SK-N-SH (cell line): ENCODE measurements at regions not wholly inside any gene's neighbourhood (a gene's known extent, or its start where the extent isn't known, plus 50 kb on each side); places are given as distances from the start of the nearest gene placed in this dataset.

ENCODE experiments used
- CTCF ChIA-PET: fragments of 300-600, 350-600 bp; formaldehyde crosslinking; extraction: SDS; loops from one replicate; lab custom pipeline; 2021; lab: Yijun Ruan, JAX
- POLR2A ChIA-PET: fragments of 350-600 bp; sonication (Branson Sonifier 250); formaldehyde crosslinking; extraction: SDS; loops from one replicate; lab custom pipeline; 2020; ENCODE audit warnings: antibody characterized with exemption, inconsistent platforms; lab: Yijun Ruan, JAX
- DNase-seq: peaks from one replicate; pipeline ENCODE4 v3.0.0; 2012
- H2AFZ ChIP-seq: fragments of 200-600 bp; sonication (generic); 2 replicates; pipeline ENCODE4 v1.8.1; 2016; ENCODE audit warnings: antibody characterized with exemption, mild to moderate bottlenecking, low read depth
- H3F3A ChIP-seq: fragments of 200-600 bp; sonication (generic); replicated peaks from 2 replicates; pipeline ENCODE3; 2016; ENCODE audit warnings: antibody characterized with exemption, mild to moderate bottlenecking; ENCODE audit not compliant: insufficient read depth
- H3K27ac ChIP-seq, 2 experiments: fragments of 200-500 bp in 1 of 2; fragments of 200-600 bp in 1 of 2; sonication (Bioruptor generic) in 1 of 2; sonication (generic), shearing (Covaris generic) in 1 of 2; 2 replicates each; pipeline versions ENCODE4 v1.5.1 to v1.6.1; 2014 to 2016; ENCODE audit warnings: low read depth in 2 of 2, inconsistent platforms in 1 of 2, low read length in 1 of 2, mild to moderate bottlenecking in 1 of 2, mixed read lengths in 1 of 2
- H3K27me3 ChIP-seq: fragments of 200-600 bp; sonication (generic), shearing (Covaris generic); 2 replicates; pipeline ENCODE4 v1.6.1; 2016; ENCODE audit warnings: mixed run types; ENCODE audit not compliant: insufficient read depth
- H3K36me3 ChIP-seq, 2 experiments: fragments of 200-500 bp in 1 of 2; fragments of 200-600 bp in 1 of 2; sonication (Bioruptor generic) in 1 of 2; sonication (generic) in 1 of 2; replicated peaks in 1 of 2; 2 replicates each; pipeline versions ENCODE3 to v1.5.1; 2014 to 2016; ENCODE audit warnings: low read length in 1 of 2, mild to moderate bottlenecking in 1 of 2; ENCODE audit not compliant: insufficient read depth in 2 of 2, control insufficient read depth in 1 of 2
- H3K4me1 ChIP-seq, 2 experiments: fragments of 200-500 bp in 1 of 2; fragments of 200-600 bp in 1 of 2; sonication (Bioruptor generic) in 1 of 2; sonication (generic), shearing (Covaris generic) in 1 of 2; 2 replicates each; pipeline versions ENCODE4 v1.5.1 to v1.6.1; 2014 to 2016; ENCODE audit warnings: low read depth in 1 of 2, low read length in 1 of 2, mixed run types in 1 of 2; ENCODE audit not compliant: insufficient read depth in 2 of 2, control insufficient read depth in 1 of 2
- H3K4me2 ChIP-seq: fragments of 200-600 bp; sonication (generic), shearing (Covaris generic); 2 replicates; pipeline ENCODE4 v1.6.1; 2017; ENCODE audit warnings: mixed run types
- H3K4me3 ChIP-seq, 2 experiments: fragments of 200-500 bp in 1 of 2; fragments of 200-600 bp in 1 of 2; sonication (Bioruptor generic) in 1 of 2; sonication (generic), shearing (Covaris generic) in 1 of 2; 2 replicates each; pipeline versions ENCODE4 v1.5.1 to v1.8.1; 2014 to 2016; ENCODE audit warnings: low read depth in 2 of 2, inconsistent platforms in 1 of 2, low read length in 1 of 2, mild to moderate bottlenecking in 1 of 2, mixed read lengths in 1 of 2, moderate library complexity in 1 of 2
- H3K79me2 ChIP-seq: fragments of 200-600 bp; sonication (generic); 2 replicates; pipeline ENCODE4 v1.8.1; 2017; ENCODE audit warnings: mild to moderate bottlenecking; ENCODE audit not compliant: insufficient read depth
- H3K9ac ChIP-seq: fragments of 200-600 bp; sonication (generic); 2 replicates; pipeline ENCODE4 v1.6.1; 2017; ENCODE audit warnings: mixed run types
- H3K9me2 ChIP-seq: fragments of 200-600 bp; sonication (generic); 2 replicates; pipeline ENCODE4 v1.6.1; 2017; ENCODE audit warnings: mixed run types
- H3K9me3 ChIP-seq: fragments of 200-600 bp; sonication (generic); 2 replicates; pipeline ENCODE4 v1.6.1; 2017; ENCODE audit warnings: mixed run types, mild to moderate bottlenecking, moderate library complexity
- H4K20me1 ChIP-seq: fragments of 200-600 bp; sonication (generic); 2 replicates; pipeline ENCODE4 v1.6.1; 2017; ENCODE audit warnings: mild to moderate bottlenecking, mixed run types; ENCODE audit not compliant: insufficient read depth
- ELF1 ChIP-seq: IDR thresholded peaks from 2 replicates; pipeline ENCODE4 v1.4.0; 2012
- EP300 ChIP-seq, 2 experiments: IDR thresholded peaks; 2 replicates each; pipeline versions ENCODE4 v1.4.0 to v1.6.1; 2012; ENCODE audit warnings: borderline replicate concordance in 1 of 2, low read depth in 1 of 2, low read length in 1 of 2
- EZH2phosphoT487 ChIP-seq: fragments of 200-600 bp; sonication (generic); IDR thresholded peaks from 2 replicates; pipeline ENCODE4 v1.6.1; 2017; ENCODE audit warnings: low read depth, mixed run types, mild to moderate bottlenecking, antibody characterized with exemption, moderate library complexity, borderline replicate concordance
- FOXJ3 ChIP-seq: sonication (generic); formaldehyde crosslinking; IDR thresholded peaks from 2 replicates; pipeline ENCODE4 v1.5.1; 2020; ENCODE audit warnings: mild to moderate bottlenecking, missing genetic modification reagents
- GATA2 ChIP-seq: sonication (generic); formaldehyde crosslinking; IDR thresholded peaks from 2 replicates; pipeline ENCODE4 v1.5.0; 2020; ENCODE audit warnings: mild to moderate bottlenecking, missing genetic modification reagents
- MEF2A ChIP-seq: IDR thresholded peaks from 2 replicates; pipeline ENCODE4 v1.4.0; 2012; ENCODE audit warnings: low read depth, borderline replicate concordance
- MXI1 ChIP-seq: IDR thresholded peaks from 2 replicates; pipeline ENCODE4 v1.6.1; 2012; ENCODE audit warnings: mild to moderate bottlenecking, low read depth, low read length, improper control_type of control experiment
- NRF1 ChIP-seq: IDR thresholded peaks from 2 replicates; pipeline ENCODE4 v1.6.1; 2012; ENCODE audit warnings: low read depth, mild to moderate bottlenecking, low read length
- POLR2AphosphoS5 ChIP-seq: IDR thresholded peaks from 2 replicates; pipeline ENCODE4 v1.6.1; 2012; ENCODE audit warnings: low read depth, low read length
- RCOR1 ChIP-seq: fragments of 150-350 bp; IDR thresholded peaks from 2 replicates; pipeline ENCODE4 v1.6.1; 2017; ENCODE audit warnings: antibody characterized with exemption, low read length
- TCF12 ChIP-seq: IDR thresholded peaks from 2 replicates; pipeline ENCODE4 v1.4.0; 2012
- YY1 ChIP-seq: IDR thresholded peaks from 2 replicates; pipeline ENCODE4 v1.4.0; 2012; ENCODE audit warnings: low read depth, mild to moderate bottlenecking
- WGBS: methylation state at CpG from one replicate; pipeline ENCODE4 v1.1.6; 2017; ENCODE audit warnings: low lambda C conversion rate; 5-methylcytosine and 5-hydroxymethylcytosine counted together
- TF ChIP-seq, protein P1 (sequence below): IDR thresholded peaks from 2 replicates; pipeline ENCODE4 v1.6.1; 2012; ENCODE audit warnings: mild to moderate bottlenecking, low read depth, low read length, moderate library complexity
- TF ChIP-seq, protein P2 (sequence below): IDR thresholded peaks from 2 replicates; pipeline ENCODE4; 2012
- TF ChIP-seq, protein P3 (sequence below): fragments of 150-350 bp; IDR thresholded peaks from 2 replicates; pipeline ENCODE4 v1.6.1; 2016; ENCODE audit warnings: mild to moderate bottlenecking, low read depth, low read length

DNA sequence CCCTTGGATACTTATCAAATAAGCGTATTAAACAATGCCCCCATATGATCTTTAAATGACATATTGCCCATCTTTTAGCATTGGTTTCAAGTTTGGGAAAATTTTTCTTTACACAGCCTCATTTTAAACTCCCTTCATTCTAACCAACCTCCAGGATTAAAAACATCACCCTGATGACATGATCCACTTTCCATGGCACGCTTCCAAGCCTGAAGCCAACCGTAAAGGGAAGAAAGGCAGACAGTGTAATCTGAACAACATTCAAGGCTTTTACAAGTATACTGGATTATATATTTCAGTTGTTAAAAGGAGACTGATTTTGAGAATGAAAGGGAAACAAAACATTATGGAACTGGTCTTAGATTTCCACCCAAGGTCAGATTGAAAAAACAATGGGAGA is 1721.9 kb downstream of the OLFM4 start:
- H3K79me2 ChIP-seq, result no peaks in the 10 kb centered on the region
- ChIA-PET CTCF (no interaction called here), POLR2A (no interaction called here)
- no peaks in the 10 kb centered on the region for H3K9me2 ChIP-seq
- no peaks in the 10 kb centered on the region for H4K20me1 ChIP-seq
- H3K27ac ChIP-seq, result no peak overlapping the region
- 14% methylated on average over 3 of the region's 3 CpGs for WGBS
- no peaks in the 10 kb centered on the region for H3K4me1 ChIP-seq
- H2AFZ ChIP-seq, result no peak overlapping the region
- no peaks in the 10 kb centered on the region for H3K9me3 ChIP-seq
- no peak for TF ChIP-seq FOXJ3 (CRISPR knock-in tag)
- TF ChIP-seq NRF1, result no peak
- no peak for TF ChIP-seq GATA2
- no peak for TF ChIP-seq EP300 (IDR thresholded peaks at IDR 0.05; ENCODE audit: borderline replicate concordance in 1 of 2, low read depth in 1 of 2, low read length in 1 of 2)
- no peak for TF ChIP-seq MXI1
- TF ChIP-seq, protein P1, sequence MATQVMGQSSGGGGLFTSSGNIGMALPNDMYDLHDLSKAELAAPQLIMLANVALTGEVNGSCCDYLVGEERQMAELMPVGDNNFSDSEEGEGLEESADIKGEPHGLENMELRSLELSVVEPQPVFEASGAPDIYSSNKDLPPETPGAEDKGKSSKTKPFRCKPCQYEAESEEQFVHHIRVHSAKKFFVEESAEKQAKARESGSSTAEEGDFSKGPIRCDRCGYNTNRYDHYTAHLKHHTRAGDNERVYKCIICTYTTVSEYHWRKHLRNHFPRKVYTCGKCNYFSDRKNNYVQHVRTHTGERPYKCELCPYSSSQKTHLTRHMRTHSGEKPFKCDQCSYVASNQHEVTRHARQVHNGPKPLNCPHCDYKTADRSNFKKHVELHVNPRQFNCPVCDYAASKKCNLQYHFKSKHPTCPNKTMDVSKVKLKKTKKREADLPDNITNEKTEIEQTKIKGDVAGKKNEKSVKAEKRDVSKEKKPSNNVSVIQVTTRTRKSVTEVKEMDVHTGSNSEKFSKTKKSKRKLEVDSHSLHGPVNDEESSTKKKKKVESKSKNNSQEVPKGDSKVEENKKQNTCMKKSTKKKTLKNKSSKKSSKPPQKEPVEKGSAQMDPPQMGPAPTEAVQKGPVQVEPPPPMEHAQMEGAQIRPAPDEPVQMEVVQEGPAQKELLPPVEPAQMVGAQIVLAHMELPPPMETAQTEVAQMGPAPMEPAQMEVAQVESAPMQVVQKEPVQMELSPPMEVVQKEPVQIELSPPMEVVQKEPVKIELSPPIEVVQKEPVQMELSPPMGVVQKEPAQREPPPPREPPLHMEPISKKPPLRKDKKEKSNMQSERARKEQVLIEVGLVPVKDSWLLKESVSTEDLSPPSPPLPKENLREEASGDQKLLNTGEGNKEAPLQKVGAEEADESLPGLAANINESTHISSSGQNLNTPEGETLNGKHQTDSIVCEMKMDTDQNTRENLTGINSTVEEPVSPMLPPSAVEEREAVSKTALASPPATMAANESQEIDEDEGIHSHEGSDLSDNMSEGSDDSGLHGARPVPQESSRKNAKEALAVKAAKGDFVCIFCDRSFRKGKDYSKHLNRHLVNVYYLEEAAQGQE, result no peak
- TF ChIP-seq YY1, result no peak
- TF ChIP-seq MEF2A, result no peak
- no peak for TF ChIP-seq EZH2phosphoT487
- TF ChIP-seq RCOR1, result no peak
- no peak for TF ChIP-seq ELF1
- no peak for TF ChIP-seq POLR2AphosphoS5
- TF ChIP-seq, protein P2, sequence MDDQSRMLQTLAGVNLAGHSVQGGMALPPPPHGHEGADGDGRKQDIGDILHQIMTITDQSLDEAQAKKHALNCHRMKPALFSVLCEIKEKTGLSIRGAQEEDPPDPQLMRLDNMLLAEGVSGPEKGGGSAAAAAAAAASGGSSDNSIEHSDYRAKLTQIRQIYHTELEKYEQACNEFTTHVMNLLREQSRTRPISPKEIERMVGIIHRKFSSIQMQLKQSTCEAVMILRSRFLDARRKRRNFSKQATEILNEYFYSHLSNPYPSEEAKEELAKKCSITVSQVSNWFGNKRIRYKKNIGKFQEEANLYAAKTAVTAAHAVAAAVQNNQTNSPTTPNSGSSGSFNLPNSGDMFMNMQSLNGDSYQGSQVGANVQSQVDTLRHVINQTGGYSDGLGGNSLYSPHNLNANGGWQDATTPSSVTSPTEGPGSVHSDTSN, result no peak
- TF ChIP-seq, protein P3, sequence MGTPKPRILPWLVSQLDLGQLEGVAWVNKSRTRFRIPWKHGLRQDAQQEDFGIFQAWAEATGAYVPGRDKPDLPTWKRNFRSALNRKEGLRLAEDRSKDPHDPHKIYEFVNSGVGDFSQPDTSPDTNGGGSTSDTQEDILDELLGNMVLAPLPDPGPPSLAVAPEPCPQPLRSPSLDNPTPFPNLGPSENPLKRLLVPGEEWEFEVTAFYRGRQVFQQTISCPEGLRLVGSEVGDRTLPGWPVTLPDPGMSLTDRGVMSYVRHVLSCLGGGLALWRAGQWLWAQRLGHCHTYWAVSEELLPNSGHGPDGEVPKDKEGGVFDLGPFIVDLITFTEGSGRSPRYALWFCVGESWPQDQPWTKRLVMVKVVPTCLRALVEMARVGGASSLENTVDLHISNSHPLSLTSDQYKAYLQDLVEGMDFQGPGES, result no peak
- TF ChIP-seq TCF12, result no peak
- no peaks in the 10 kb centered on the region for H3K27me3 ChIP-seq
- H3K9ac ChIP-seq, result no peak overlapping the region
- H3K36me3 ChIP-seq, result no peaks in the 10 kb centered on the region
- no peaks in the 10 kb centered on the region for H3F3A ChIP-seq
- DNase-seq, result no peak
- no peak overlapping the region for H3K4me2 ChIP-seq
- H3K4me3 ChIP-seq, result no peak overlapping the region
